ENCODE measurements at regions not wholly inside any gene's neighbourhood (a gene's known extent, or its start where the extent isn't known, plus 50 kb on each side); places are given as distances from the start of the nearest gene placed in this dataset.

- DNase-seq = no peak
These were observed 134.5 kb upstream of the C14orf180 start for GRCh38 chr14:104445086-104445485.

DNA sequence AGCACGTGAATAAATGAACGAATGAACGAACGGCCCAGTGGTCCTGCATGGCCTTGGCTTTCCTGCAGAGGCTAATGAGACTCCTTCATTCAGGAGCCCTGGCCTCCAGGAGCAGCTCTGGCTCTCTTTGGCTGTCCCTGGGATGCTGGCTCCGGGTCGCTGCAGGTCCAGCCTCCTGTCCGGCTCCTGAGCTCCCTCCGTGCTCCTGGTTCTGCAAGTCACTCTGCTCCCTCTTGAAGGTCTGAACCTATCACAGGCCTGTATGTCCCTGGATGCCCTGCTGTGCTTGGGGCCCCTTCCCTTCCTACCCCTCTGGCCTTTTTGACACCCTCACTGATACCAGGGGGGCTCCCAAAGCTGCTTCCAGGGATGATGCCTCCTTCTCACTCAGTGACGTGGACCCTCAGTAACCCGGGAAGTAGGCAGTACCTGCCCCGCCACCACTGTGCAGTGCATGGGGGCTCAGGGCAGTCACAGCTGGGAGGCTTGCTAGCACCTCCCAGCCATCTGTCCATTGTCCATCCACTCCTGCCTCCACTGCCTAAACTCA, 133.7 kb upstream of the C14orf180 start:
- no peak for DNase-seq

DNA sequence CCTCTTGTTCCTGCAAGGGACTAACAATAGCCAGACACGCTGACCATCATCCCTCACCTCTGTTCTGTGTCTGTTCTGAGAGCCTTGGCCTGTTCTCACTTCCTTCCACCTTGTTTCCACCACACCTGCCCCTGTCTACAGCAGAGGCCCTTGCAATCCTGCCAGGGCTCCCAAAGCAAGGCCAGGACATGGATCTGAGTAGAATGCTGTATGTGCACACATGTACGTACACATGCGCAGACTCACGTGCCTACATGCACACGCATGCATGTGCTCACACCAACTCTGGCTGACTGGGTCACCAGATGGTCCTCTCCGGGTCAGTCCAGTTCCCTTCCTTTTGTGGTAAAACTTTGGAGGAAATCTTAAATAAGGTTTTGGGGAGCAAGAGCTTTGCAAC, 133.0 kb upstream of the C14orf180 start:
- no peak for DNase-seq

DNA sequence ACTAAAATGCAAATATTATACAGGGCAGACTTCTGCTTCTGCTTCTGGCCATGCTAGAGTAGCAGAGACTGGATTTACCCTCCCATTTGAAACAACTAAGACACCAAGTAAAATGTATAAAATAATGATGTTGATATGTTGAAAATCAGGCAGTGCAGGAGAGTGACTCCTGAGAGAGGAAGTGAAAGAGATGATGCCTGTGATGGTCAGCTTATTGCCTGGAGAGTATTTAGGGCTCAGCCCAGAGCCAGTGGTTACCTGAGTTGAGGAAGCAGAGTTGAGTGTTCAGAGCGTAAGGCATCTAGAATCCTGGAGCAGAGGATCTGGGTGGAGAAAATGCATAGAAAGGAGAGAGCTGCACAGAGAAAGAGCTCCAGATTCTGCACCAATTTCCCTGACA, 131.8 kb upstream of the C14orf180 start:
- DNase-seq = no peak

DNA sequence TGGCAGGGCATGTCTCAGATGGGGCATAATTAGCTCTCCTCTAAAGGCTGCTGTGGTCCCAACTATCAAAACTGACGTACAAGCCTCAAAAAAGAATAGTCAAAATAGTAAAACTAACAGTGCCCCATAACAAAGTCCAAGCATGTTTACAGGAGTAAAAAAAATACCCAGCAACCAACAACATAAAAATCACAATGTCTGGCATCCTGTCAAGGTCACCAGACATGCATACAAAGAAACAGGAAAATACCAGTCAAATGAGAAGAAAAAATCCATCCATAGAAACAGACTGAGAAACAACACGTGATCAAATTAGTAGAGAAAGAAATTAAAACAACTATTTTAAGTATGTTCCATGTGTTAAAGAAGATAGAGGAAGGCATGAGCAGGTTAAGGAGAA, 131.2 kb upstream of the C14orf180 start:
- no peak for DNase-seq

- DNase-seq = no peak
These were observed 130.8 kb upstream of the C14orf180 start for GRCh38 chr14:104448721-104449120.

GRCh38 chr14:104450811-104451401, 128.7 kb upstream of the C14orf180 start:
- DNase-seq = no peak

- DNase-seq = no peak
These were observed 128.1 kb upstream of the C14orf180 start for GRCh38 chr14:104451474-104451873.

- no peak for DNase-seq
These were observed 120.7 kb upstream of the C14orf180 start for GRCh38 chr14:104458845-104459244.

GRCh38 chr14:104460791-104461651, 118.5 kb upstream of the C14orf180 start:
- DNase-seq = no peak

- no peak for DNase-seq
These were observed 117.7 kb upstream of the C14orf180 start for GRCh38 chr14:104461676-104462449.

DNA sequence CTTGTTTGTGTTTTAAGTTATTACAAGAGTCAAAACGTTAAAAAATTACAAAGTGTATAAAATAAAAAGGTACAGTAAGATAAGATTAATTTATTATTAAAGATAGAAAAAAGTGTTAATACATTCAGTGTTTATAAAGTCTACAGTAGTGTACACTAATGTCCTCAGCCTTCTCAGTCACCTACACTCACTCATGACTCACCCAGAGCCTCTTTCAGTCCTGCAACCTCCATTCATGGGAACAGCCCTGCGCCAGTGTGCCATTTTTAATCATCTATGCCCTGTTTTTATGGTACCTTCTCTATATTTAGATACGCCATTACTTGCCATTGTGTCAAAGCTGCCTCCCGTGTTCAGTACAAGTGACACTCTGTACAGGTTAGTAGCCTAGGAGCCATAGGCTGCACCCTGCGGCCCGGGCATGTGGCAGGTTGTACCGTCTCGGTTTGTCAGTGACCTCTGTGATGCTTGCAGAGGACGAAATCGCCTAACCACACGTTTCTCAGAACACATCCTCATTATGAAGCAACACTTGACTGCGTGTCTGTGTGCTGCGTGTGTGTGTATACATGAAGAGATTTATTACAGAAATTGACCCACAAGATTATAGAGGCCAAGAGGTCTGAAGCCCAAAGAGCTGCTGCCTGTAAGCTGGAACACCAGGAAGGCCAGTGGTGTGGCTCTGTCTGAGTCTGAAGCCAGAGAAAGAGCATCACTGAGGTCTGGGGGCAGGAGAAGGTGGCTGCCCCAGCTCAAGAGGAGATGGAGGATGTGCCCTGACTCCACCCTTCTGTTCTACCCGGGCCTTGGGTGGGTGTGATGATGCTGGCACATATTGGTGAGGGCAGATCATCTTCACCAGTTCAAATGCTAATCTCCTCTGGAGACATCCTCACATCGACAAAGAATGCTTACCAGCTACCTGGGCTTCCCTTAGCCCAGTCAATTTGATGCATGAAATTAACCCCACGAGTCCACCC, 116.6 kb upstream of the C14orf180 start:
- no peak for DNase-seq

DNA sequence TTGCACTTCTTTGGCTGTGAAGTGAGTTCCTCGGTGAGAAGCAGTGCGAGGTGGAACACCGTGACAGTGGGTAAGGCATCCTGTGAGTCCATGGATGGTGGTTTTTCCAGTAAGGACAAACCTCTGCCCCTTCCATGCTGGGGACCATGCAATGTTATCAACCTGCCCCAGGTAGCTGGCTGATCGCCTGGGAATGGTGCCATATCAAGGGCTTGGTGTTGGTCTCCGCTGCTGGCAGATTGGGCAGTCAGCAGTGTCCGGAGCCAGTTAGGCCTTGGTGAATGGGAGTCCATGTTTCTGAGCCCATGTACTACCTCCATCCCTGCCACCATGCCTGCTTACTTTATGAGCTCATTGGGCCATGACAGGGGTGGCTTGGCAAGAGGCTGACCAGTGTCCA, 114.7 kb upstream of the C14orf180 start:
- no peak for DNase-seq

DNA sequence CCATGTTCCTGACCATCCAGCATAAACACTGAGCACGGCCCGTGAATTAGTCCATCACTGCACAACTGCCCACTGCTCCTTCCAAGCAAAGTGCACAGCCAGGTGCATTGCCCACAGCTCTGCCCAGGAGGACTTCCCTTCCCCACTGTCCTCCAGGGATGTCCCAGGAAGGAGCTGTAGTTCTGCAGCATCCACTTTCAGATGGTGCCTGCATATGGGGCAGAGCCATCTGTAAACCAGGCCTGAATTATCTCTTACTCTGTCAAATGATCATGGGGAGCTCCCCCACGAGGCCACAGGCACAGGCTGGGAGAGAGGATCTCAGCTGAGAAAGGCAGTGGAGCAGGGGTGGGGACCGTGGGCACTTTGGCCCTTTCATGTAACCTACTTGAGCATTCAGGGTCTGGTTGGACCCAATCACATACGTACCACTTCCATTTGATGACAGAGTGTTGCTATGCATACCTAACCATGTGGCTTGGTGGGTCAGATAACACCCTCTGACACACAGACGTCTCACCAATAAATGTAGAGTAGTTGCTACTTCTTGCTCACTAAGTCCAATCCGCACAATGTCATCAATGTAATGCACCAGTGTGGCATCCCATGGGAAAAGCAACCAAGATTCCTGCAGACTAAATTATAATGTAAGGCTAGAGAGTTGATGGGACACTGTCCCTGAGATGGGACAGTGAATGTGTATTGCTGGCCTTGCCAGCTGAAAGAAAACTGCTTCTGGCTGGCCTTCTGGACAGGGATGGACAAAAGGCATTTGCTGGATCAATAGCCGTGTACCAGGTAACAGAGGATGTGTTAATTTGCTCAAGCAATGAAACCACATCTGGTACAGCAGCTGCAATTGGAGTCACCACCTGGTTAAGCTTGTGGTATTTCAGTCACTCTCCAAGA, 113.8 kb upstream of the C14orf180 start:
- no peak for DNase-seq

- DNase-seq = no peak
These were observed 112.3 kb upstream of the C14orf180 start for GRCh38 chr14:104467236-104467635.

DNA sequence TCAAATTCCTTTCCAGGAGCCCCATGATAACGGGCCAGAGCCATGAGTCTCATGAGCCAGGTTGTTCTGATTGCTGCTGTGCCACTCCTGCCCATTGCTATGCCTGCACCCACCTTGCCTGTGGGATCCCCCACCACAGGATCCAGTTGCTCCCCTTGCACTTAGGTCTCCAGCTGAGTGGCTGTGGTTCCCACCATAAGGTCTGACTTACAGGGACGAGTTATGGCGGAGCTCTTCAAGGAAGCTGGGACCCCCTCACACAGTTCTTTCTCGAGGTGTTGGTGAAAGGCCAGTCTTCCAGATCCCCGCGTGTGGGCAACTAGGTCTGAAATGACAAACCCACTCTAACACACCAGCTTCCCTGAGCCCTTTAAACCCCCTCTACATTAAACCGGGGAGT, 111.9 kb upstream of the C14orf180 start:
- DNase-seq = no peak

GRCh38 chr14:104469591-104469990, 110.0 kb upstream of the C14orf180 start:
- no peak for DNase-seq

GRCh38 chr14:104470588-104470987, 109.0 kb upstream of the C14orf180 start:
- DNase-seq = no peak

GRCh38 chr14:104471114-104471513, 108.5 kb upstream of the C14orf180 start:
- DNase-seq = no peak

GRCh38 chr14:104472073-104472472, 107.5 kb upstream of the C14orf180 start:
- no peak for DNase-seq

Measured in NCI-H1092 (cell line).